ENCODE measurements at regions not wholly inside any gene's neighbourhood (a gene's known extent, or its start where the extent isn't known, plus 50 kb on each side); places are given as distances from the start of the nearest gene placed in this dataset.

GRCh38 chr10:108578258-108578657 is 1345.1 kb downstream of the XPNPEP1 start:
- Histone ChIP-seq H3K4me3 (no peak overlapping the region), H3K27me3 (no peaks in the 10 kb centered on the region), H3K27ac (no peak overlapping the region), H3K9me3 (no peaks in the 10 kb centered on the region), H3K36me3 (ENCODE audit: low read depth, missing control alignments) (no peaks in the 10 kb centered on the region), H3K4me1 (no peaks in the 10 kb centered on the region)
- DNase-seq = no peak
- TF ChIP-seq CTCF (IDR thresholded peaks at IDR 0.05) = no peak
- TF ChIP-seq POLR2A (IDR thresholded peaks at IDR 0.05) = no peak
- intact Hi-C loops (cut with DNase I; ENCODE audit: low total_unique reads) = no loop called here
- WGBS, 2 donors = 96 to 100% methylated on average over 1 of the region's 1 CpG

DNA sequence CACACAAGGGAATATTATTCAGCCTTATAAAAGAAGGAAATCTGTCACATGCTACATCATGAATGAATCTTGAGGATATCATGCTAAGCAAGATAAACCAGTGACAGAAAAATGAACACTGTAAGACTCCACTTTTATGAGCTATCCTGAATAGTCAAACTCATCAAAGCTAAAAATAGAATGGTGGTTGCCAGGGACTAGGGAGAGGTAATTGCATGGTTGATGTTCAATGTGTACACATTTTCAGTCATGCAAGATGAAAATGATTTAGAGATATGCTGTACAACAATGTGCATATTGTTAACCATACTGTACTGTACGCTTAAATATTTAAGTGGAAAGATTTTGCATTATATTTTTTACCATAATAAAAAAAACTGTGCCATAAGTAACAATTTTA is 1349.1 kb downstream of the XPNPEP1 start:
- TF ChIP-seq POLR2A (IDR thresholded peaks at IDR 0.05) (no peak), CTCF (IDR thresholded peaks at IDR 0.05) (no peak)
- Histone ChIP-seq H3K36me3 (ENCODE audit: low read depth, missing control alignments) (no peaks in the 10 kb centered on the region), H3K4me1 (no peaks in the 10 kb centered on the region), H3K4me3 (no peak overlapping the region), H3K27me3 (no peaks in the 10 kb centered on the region), H3K9me3 (no peaks in the 10 kb centered on the region), H3K27ac (no peak overlapping the region)
- WGBS, 2 donors = 90 to 94% methylated on average over 1 of the region's 1 CpG
- intact Hi-C loops (cut with DNase I; ENCODE audit: low total_unique reads) = no loop called here
- DNase-seq = no peak

GRCh38 chr10:108568824-108569223 is 1354.5 kb downstream of the XPNPEP1 start:
- H3K27me3 ChIP-seq = no peaks in the 10 kb centered on the region
- intact Hi-C loops (cut with DNase I; ENCODE audit: low total_unique reads) = no loop called here
- H3K27ac ChIP-seq = no peak overlapping the region
- TF ChIP-seq CTCF (IDR thresholded peaks at IDR 0.05) (no peak), POLR2A (IDR thresholded peaks at IDR 0.05) (no peak)
- WGBS, 2 donors = 90% methylated on average over 2 of the region's 2 CpGs
- H3K9me3 ChIP-seq = no peaks in the 10 kb centered on the region
- H3K4me3 ChIP-seq = no peak overlapping the region
- no peak for DNase-seq
- H3K36me3 ChIP-seq (ENCODE audit: low read depth, missing control alignments) = no peaks in the 10 kb centered on the region
- H3K4me1 ChIP-seq = no peaks in the 10 kb centered on the region

DNA sequence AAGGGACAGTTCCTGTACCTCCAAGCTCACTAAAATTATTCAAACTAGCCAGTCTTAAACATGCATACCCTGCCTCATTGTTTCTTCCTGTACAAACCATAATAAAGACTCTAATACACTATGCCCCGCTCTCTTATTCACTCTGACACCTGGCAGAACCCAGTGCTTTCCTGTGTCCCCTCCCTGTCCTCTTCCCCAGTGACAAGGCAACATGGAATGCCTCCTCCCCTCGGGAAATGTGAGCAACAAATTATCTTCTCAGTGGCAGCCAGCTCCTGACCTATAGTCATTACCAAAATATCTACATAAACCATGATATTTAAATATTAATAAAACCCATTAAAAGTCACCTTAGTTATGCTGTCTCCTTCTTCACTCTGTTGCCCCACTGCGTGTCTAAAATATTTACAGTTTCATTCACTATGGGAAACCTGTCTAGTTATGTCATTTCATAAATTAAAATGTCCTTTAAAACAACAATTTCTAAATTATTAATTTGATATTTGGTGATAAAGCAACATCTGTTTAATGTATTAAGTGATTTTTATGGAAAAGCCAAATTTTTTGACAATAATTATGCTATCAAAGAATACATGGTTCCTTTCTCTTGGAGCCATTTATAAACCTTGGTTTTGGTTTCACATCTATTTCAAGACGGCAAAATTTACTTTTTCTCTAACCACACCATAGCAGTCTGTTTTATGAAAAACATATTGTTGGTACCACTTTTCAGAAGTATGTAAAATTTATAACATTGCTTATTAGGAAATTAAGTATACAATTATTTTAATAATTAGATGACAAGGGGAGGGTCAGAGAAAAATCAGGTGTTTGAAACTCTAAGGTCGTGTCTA is 1355.2 kb downstream of the XPNPEP1 start:
- no peaks in the 10 kb centered on the region for H3K27me3 ChIP-seq
- no peak for DNase-seq
- 68 to 75% methylated on average over 5 of the region's 5 CpGs for WGBS, 2 donors
- no peaks in the 10 kb centered on the region for H3K36me3 ChIP-seq (ENCODE audit: low read depth, missing control alignments)
- intact Hi-C loops (cut with DNase I; ENCODE audit: low total_unique reads) = no loop called here
- no peak overlapping the region for H3K27ac ChIP-seq
- H3K4me1 ChIP-seq = no peaks in the 10 kb centered on the region
- no peaks in the 10 kb centered on the region for H3K9me3 ChIP-seq
- no peak overlapping the region for H3K4me3 ChIP-seq
- TF ChIP-seq POLR2A (IDR thresholded peaks at IDR 0.05) = no peak
- no peak for TF ChIP-seq CTCF (IDR thresholded peaks at IDR 0.05)

All from testis (tissue), 2 donors.